ENCODE measurements at regions not wholly inside any gene's neighbourhood (a gene's known extent, or its start where the extent isn't known, plus 50 kb on each side); places are given as distances from the start of the nearest gene placed in this dataset.
"Not testable (repeated sequence)": the region's sequence is repeated elsewhere in the genome, so short reads cannot be mapped to it uniquely, and the experiment has no call there.

- FAIRE-seq, result no peak
- DNase-seq (ENCODE audit: insufficient read length, low spot score), result no peak
Measured at GRCh38 chr14:101634202-101634849, 73.0 kb downstream of the DIO3 start.

GRCh38 chr14:101634850-101635748 is 73.8 kb downstream of the DIO3 start:
- no peak for FAIRE-seq
- no peak for DNase-seq (ENCODE audit: insufficient read length, low spot score)

- DNase-seq (ENCODE audit: insufficient read length, low spot score), result no peak
Measured at GRCh38 chr14:101635749-101636560, 74.7 kb downstream of the DIO3 start.

GRCh38 chr14:101639241-101639833 is 78.0 kb downstream of the DIO3 start:
- FAIRE-seq, result no peak
- no peak for DNase-seq (ENCODE audit: insufficient read length, low spot score)

More at GRCh38 chr14:101635749-101636560, 74.7 kb downstream of the DIO3 start:
- no peak for FAIRE-seq

- FAIRE-seq (no peak), DNase-seq (ENCODE audit: insufficient read length, low spot score) (no peak)
Measured at GRCh38 chr14:101643651-101644050, 82.4 kb downstream of the DIO3 start.

GRCh38 chr14:101654051-101654450 is 92.8 kb downstream of the DIO3 start:
- no peak for FAIRE-seq
- no peak for DNase-seq (ENCODE audit: insufficient read length, low spot score)

GRCh38 chr14:101657372-101657771 is 96.1 kb downstream of the DIO3 start:
- DNase-seq (ENCODE audit: insufficient read length, low spot score), result no peak
- no peak for FAIRE-seq

GRCh38 chr14:101665478-101666078 is 95.9 kb upstream of the PPP2R5C start:
- peak; percentile 67 for FAIRE-seq
- DNase-seq (ENCODE audit: insufficient read length, low spot score), result peak; percentile 67

- FAIRE-seq (no peak), DNase-seq (ENCODE audit: insufficient read length, low spot score) (no peak)
Measured at GRCh38 chr14:101666264-101666663, 95.2 kb upstream of the PPP2R5C start.

- FAIRE-seq (no peak), DNase-seq (ENCODE audit: insufficient read length, low spot score) (no peak)
Measured at GRCh38 chr14:101669629-101670028, 91.9 kb upstream of the PPP2R5C start.

- no peak for DNase-seq (ENCODE audit: insufficient read length, low spot score)
- FAIRE-seq, result no peak
Measured at GRCh38 chr14:101673873-101674272, 87.6 kb upstream of the PPP2R5C start.

- not testable (repeated sequence) for DNase-seq (ENCODE audit: insufficient read length, low spot score); FAIRE-seq
Measured at GRCh38 chr14:101675835-101676234, 85.7 kb upstream of the PPP2R5C start.

- FAIRE-seq, result peak; percentile 36
- not testable (repeated sequence) for DNase-seq (ENCODE audit: insufficient read length, low spot score)
Measured at GRCh38 chr14:101677912-101678327, 83.6 kb upstream of the PPP2R5C start.

GRCh38 chr14:101681795-101682194 is 79.7 kb upstream of the PPP2R5C start:
- DNase-seq (ENCODE audit: insufficient read length, low spot score), result no peak
- FAIRE-seq, result no peak

- DNase-seq (ENCODE audit: insufficient read length, low spot score), result no peak
- FAIRE-seq, result peak; percentile 100
Measured at GRCh38 chr14:101683365-101683764, 78.1 kb upstream of the PPP2R5C start.

- DNase-seq (ENCODE audit: insufficient read length, low spot score), result no peak
- no peak for FAIRE-seq
Measured at GRCh38 chr14:101687756-101688546, 73.6 kb upstream of the PPP2R5C start.

- FAIRE-seq, result no peak
- no peak for DNase-seq (ENCODE audit: insufficient read length, low spot score)
Measured at GRCh38 chr14:101689039-101689501, 72.4 kb upstream of the PPP2R5C start.

- not testable (repeated sequence) for DNase-seq (ENCODE audit: insufficient read length, low spot score)
- FAIRE-seq, result peak; percentile 55
Measured at GRCh38 chr14:101689966-101690365, 71.5 kb upstream of the PPP2R5C start.

- FAIRE-seq (no peak), DNase-seq (ENCODE audit: insufficient read length, low spot score) (no peak)
Measured at GRCh38 chr14:101695659-101696058, 65.8 kb upstream of the PPP2R5C start.
